Stimulated activated CD8-positive, alpha-beta memory T cell treated with anti-CD3 and anti-CD28 coated beads, Interleukin-12 subunit alpha, Interleukin-12 subunit beta, amount 100 ng/mL, for 4 hours (primary cell): ENCODE measurements at regions not wholly inside any gene's neighbourhood (a gene's known extent, or its start where the extent isn't known, plus 50 kb on each side); places are given as distances from the start of the nearest gene placed in this dataset.
"Not testable (repeated sequence)": the region's sequence is repeated elsewhere in the genome, so short reads cannot be mapped to it uniquely, and the experiment has no call there.

ENCODE experiments used
- DNase-seq: peaks from one replicate; pipeline ENCODE4 v3.0.0-alpha.2; 2020; ENCODE audit warnings: low read depth

DNA sequence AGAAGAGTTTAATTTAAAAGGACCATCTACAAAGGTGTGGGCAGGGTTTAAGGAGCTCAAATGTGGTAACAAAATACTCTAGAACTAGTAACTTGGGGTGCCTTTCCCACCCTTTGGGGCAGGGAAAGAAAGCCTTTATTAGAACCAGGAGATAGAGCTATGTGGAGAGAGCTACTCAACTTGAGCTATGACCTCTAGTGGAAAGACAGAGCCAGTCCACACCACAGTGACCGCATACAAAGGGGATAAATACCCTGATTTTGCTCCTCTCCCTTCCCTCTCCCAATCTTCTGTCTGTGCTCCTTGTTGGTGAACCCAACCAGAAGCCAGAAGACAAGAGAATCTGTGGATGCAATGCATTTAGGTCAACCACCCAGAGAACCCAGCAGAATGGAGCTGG lies 54.4 kb upstream of the JAK1 start:
- DNase-seq: no peak

DNA sequence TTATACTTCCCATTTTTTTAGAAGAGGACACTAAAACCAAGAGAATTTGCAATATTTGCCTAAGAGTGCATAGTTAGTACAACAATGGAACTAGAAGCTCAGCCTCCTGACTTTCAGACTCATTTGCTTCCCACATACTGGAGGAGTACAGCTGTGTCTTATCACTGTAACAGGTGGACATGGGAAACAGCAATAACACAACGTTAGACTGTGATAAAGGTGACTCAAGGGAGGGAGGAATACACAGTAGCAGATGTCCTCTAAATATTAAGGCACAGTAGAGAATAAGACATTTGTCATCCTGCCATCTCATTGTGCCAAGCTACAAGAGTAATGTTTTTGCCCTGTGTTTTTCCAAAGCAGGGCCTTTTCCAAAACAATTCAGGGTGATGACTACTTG lies 55.4 kb upstream of the JAK1 start:
- no peak for DNase-seq

DNA sequence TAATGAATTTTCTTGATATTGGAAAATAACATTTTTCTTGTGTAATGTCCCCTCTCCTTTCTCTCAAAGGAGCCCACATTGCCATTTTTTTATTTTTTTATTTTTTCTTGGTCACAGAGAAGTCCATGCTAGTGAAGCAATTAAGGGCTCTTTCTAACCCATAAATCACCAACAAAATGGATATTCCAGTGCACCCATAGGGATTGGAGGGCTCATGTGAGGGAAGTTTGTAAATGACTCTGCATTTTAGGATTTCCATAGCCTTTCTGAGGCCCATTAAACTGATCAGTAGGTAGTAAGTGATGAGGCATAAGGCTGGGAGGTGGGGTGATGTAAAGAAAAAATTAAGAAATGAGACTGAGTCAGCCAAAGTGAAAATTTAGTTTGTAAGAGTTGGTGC lies 55.9 kb upstream of the JAK1 start:
- DNase-seq: no peak

DNA sequence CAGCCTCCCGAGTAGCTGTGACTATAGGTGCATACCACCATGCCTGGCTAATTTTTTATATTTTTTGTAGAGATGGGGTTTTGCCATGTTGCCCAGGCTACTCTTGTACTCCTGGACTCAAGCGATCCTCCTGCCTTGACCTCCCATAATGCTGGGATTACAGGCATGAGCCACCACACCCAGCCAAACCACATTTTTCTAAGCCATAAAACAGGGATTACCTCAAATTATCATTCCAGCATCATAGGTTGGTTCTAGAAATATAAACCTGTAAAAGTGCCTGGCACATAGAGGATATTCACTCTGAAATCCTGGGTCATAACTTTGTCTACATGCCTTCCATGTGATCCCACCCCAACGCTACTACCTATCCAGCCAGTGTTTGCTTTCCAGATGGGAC lies 59.4 kb upstream of the JAK1 start:
- no peak for DNase-seq

DNA sequence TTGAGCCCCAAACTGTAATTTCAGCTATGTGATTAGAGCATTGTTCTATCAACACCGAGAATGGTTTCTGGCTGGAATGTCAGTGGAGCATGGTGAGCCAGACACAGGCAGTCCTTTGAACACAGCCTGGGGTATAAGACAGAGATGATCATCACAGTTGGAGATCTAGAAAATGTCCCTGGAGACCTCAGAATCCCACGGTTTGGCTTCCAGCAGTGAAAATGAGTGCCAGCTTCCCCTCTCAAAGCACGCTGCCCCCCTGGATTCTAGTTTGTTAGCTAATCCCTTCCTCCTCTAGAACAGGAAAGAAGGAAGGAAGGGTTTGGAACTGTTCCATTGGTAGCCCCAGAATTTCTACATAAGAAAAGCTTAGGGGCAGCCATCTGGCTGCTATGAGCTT lies 59.9 kb upstream of the JAK1 start:
- no peak for DNase-seq

DNA sequence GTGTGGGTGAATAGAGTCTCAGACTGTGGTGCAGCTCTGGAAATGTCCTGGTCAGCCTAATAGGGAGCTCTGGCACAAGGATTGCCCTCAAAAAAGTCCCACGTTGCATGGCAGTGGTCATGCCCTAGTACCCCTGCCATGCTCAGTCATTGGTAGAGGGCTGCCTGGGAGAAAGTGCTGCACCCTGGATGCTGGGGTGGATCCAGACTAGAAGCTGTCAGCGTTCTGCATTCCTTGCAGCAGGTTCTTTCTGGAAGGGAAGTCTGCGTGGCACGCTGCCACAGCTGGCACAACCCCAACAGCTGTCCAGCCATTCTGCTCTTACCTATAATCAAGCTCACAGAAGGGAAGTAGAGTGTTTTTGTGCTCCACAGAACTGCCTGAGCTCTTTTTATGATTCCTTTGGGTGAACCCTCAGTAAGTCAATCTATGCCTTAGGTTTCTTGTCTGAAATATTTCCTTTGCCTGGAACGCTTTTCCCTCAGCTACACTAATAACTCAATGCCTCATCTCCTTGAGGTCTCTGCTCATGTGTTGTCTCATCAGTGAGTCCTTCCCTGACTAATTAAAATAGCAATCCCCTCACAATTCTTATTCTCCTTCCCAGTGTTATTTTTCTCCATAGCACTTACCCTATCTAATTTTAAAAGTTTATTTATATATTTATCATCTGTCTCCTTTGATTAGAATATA lies 61.5 kb upstream of the JAK1 start:
- no peak for DNase-seq

DNA sequence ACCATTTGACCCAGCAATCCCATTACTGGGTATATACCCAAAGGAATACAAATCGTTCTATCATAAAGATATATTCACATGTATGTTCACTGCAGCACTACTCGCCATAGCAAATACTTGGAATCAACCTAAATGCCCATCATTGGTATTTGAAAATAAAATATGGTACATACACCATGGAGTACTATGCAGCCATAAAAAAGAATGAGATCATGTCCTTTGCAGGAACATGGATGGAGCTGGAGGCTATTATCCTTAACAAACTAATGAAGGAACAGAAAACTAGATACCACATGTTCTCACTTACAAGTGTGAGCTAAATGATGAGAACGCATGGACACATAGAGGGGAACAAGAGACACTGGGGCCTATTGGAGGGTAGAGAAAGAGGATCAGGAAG lies 63.1 kb upstream of the JAK1 start:
- DNase-seq: not testable (repeated sequence)

DNA sequence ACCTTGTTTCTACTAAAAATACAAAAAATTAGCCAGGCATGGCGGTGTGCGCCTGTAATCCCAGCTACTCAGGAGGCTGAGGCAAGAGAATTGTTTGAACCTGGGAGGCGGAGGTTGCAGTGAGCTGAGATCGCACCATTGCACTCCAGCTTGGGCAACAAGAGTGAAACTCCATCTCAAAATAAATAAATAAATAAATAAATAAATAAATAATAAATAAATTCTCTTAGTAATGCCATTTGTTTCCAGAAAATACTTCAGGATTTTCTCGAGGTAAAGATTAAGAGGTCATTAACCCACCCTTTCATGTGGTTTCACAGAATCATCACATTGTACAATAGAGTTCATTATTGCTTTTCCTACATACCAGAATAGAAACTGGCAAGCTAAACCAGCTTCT lies 68.5 kb upstream of the JAK1 start:
- not testable (repeated sequence) for DNase-seq

DNA sequence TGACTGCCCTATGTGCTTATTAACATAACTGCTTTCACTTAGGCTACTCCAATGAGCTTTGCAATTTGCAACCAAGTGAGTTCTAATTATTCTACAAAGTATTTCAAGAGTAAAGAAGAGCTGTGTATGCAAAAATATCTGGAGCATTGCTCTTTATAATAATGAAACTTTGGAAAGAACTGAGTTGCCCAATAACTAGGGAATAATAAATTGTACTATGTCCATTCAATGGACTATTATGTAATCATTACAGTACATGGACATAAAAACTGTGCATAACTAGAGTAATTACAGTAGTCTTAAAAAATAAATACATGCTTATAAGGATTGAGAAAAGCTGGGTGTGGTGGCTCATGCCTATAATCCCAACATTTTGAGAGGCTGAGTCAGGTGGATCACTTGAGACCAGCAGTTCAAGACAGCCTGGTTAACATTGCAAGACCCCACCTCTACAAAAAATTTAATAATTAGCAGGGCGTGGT lies 70.3 kb upstream of the JAK1 start:
- no peak for DNase-seq

DNA sequence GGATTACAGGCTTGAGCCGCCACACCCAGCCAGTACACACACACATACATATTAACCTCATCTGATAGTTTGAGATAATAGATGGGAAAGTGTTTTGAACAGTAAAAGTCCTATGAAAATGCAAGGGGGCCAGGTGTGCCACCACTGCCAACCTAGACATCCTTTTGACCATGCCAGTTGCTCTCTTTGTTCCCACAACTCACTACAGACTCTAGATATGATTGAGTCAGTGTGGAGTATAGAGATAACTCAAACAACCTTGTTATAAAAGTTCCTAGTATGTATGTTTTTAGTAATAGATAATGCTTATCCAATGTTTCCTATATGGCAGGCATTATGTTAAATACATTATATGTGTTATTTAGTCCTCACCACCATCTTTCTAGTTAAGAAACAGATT lies 72.7 kb upstream of the JAK1 start:
- DNase-seq: no peak

DNA sequence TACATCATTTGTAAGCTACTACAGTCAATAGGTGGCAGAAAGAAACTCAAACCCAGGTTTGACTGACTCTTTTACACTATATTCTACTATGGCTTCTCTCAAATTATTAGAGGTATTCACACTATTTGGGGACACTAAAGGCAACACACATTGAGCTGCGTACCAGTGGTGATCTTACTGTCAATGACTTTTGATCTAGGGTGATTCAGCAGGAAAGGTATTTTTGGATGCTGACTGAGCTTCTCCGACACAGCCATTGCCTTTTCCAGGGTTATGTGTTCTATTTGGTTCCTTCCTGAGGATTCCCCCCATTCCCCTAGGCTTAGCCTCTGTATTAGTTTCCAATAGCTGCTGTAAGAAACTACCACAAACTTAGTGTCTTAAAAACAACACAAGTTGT lies 73.2 kb upstream of the JAK1 start:
- no peak for DNase-seq

DNA sequence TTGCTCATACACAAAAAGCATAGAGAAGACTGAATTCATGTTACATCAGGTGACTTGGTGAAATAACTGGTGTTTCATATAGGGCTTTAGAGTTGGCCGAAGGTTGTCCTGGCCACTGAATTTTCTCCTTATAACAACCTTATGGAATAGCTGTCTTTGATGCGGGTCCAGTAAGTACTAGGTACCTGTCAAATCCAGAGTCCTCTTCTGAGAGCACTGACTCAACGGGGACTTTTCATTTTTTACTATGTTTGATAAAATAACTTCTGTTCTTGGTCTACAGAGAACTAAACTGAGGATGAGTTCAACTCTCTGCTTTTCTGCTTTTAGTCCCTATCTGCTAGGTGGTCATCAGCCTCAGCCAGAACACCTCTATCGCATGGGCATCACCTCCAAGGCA lies 76.1 kb upstream of the JAK1 start:
- DNase-seq: no peak

DNA sequence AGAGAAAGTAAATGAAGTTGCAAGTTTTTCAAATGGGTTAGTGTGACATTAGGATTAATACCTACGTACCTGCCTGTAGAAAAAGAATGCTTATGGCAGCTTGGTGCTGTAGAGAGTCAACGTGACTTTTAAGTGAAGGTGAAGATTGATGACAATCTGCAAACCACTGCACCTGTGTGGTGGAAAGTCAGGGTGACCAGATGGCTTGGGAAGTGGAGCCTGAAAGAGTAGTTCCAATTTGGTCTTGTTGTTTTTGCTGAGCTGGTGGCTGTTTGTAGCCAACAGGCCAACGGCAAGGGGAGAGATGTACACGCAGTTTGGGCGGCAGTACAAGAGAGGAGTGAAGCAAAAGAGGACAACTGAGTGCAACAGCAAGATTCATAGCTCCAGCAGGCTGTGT lies 78.1 kb upstream of the JAK1 start:
- DNase-seq: no peak

DNA sequence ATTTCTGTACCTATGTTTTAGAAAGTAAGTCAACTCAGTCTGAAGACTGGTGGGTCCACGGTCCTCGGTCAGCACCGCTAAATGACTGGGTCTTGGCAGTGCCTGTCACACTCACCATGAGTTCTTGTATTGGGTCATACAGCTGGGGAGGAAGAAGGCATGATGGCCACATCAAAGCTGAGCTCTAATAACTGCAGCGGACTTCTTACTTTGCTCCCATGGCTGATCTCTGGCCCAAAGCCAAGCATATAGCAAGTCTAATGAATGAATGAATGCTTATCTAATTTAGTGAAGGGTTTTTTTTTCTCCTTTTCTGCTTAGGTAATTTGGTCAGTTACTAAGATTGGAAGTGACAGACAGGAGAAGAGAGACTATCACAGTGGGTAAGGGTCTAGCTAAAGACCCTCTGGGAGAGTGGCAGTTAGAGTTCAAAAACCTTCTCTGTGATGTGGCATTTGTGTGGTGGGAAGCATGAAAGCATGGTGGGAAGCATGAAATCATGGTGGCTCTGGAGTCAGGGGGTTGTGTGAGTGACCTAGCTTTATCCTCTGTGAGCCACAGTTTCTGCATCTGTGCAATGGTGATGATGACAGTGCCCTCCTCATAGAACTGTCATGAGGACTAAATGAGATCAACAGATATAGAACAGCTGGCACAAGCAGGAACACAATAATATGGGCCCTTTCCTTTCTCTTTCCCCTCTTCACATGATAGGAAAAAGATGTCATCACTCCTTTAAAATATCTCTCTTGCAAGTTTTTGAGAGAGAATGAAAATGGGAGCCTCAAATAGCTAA lies 78.9 kb upstream of the JAK1 start:
- DNase-seq: no peak

DNA sequence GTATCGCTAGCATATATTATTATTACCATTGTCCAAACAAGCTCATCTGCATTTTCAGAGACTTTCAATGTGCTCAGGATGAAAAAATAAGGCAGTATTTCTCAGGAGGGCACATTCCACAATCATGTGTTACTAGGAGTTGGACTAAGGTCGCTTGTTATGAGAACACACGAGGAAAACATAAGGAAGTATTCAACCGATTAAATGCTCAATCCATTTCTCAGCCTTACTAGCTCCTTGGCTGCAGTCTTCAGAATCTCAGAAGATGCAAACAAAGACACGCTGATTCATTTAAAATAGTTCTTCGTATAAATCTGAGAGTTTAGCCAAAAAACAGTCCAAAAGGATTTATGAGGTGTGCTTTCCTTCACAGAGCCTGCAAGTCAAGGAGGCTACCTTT lies 82.0 kb upstream of the JAK1 start:
- DNase-seq: no peak

DNA sequence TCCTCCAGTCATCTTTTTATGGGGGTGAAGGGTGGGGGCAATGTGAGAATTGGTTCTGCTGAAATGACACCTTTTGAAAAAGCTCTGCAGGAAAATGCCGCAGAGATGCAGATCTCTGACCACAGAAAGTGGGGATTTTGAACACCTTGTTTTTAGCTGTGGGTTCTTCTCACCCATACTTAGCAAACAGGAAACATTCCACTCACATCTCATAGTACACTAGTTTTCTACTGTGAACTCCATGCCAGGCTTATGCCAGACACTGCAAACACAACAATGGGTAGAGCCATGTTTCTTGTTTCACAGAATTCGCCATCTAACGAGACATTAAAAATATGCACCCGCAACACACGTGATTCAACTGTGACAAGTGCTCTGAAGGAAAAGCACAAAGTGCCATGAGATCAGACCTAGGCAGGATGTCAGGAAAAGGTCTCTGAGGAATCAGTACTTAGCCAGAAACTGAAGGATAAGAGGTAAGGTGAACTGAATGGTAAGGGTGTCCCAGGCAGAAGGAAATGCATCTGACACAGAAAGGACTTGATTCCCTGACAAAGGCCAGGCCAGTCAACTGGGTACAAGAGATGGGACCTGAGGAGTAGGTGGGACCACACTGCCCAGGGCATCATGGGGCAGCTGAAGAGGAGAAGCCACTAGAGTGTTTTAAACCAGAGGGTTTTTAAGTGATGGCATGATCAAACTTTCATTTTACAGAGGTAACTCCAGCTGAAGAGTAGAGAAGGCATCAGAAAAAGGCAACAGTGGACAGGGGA lies 83.8 kb upstream of the JAK1 start:
- DNase-seq: no peak

DNA sequence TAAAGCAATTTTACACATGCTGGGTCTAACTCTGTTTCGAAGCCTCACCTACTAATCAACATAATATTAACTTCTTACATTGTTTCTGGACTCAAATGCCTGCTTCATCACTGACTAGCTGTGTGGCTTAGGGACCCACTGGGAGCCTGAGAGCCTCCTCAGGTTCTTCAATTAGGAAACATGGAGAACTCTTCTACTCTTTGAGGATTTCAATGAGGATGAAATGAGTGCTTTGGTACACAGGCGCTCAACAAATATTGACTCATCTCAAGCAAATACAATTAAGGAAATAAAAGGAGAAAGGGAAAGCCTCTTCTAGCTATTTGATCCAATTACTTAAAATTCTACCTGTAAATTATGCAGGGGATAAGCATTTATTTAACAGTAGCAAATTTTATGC lies 84.4 kb upstream of the JAK1 start:
- no peak for DNase-seq

DNA sequence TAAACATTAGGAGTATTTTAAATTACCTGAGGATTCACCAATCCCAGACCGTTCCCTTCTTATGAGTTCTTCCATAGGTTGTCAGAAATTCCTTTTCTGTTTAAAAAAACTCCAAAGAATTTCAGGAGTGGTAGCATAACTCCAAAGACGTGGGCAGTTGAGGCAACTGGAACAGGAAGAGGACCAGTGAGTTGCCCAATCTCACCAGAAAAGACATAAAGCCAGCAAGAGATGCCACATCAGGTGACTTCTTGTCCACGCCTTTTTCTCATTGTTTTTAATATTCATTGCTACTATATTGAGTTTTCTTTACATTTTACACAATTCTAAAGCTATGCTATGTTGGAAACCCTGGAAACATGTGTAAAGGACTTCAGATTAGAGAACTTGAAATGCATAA lies 88.1 kb upstream of the JAK1 start:
- no peak for DNase-seq

DNA sequence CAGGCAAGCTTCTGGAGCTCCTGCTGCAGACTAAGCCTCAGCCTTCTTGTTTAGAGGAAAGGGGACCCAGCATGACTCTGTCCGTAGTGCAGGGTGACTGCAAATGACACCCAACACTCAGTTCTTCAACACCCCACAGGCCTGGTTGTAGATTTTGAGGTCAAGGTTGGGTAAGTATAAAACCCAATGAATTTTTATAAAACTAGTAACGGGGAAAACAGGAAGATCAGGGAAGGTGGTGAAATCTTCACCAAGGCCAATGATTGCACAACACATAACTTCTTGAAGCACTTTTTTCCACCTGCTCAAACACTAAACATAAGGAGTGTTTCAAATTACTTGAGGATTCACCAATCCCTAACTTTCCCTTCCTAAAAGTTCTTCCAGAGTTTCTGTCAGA lies 89.4 kb upstream of the JAK1 start:
- DNase-seq: no peak

DNA sequence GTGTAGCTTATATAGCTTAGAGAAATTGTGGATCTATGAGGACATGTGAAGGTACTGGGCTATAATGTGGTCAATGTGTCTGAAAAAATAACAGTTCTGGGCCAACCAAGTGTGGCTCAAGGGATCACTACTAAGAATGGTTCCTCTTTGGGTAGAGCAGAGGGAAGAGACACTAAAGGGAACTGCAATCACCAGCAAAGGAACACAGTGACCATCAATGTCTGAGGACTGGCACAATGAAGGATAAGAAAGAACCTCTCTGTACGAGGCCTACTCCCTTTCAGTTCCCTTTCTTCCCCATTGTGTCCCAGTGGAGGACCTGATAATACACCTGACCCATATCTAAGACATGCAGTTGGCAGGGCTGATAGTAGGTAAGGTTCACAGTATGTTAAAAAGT lies 89.9 kb upstream of the JAK1 start:
- DNase-seq: no peak

DNA sequence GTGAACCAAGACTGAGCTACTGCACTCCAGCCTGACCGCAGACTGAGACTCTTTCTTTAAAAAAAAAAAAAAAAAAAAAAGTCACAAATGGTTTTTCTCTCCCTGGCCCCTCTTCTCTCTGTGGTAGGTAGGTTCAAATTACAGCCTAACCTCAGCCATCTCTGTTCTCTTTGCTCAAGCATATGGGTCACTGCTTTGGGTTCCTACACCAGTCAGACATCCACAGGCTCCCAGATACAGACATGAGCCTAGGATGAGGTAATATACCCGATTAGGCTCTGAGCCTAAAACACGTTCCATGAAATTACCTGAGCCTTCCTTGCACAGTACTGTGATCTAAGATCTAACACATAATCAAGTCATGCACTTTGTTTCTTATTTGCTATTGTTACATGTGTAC lies 90.5 kb upstream of the JAK1 start:
- DNase-seq: no peak

DNA sequence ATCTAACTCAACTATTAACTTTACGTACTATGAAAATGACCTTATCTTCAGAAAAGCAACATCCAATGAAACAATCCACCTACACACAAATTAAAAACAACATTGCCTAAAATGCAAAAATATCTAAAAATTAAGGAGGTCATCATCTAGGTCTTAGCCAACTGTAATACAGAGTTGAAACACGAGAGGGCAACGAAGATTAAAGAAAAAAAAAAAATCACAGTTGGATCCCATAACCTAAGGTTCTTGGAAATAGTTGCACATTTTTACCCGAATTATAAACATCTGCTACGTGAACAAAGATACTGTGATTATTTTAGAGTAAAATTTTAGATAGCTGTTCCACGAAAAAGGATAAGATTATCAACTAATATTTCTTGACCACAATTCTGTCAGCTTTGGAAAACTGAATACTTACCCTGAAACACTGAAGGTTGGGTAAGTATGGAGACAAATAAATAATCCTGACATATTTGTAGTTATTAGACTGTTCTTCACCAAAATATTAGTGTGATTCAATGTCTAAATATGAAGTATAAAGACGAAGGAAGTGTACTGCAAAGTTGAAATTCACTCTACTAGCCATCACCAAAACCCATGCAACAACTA lies 88.0 kb upstream of the AK4 start:
- DNase-seq: no peak

DNA sequence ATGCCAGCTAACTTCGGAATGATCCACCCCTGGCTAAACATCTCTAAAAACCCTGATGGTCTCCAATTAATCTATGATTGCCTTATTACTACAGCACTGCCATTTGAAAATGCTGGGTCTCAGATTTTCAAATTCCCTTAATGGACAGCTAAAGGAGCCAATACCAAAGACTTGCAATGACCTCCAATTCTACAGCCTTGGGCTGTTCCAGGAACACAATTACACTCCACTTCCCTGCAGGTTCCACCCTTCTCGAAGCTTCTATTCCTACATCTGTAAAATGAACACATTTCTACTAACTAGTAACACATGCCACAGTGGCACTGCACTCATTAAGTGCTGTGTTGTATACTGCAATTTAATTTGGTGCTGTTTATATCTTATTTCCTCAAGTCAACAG lies 85.7 kb upstream of the AK4 start:
- no peak for DNase-seq
